Uterus (tissue), 2 donors: ENCODE measurements at regions not wholly inside any gene's neighbourhood (a gene's known extent, or its start where the extent isn't known, plus 50 kb on each side); places are given as distances from the start of the nearest gene placed in this dataset.

Experiments
- POLR2A ChIP-seq, 2 donors: fragments of 450-650 bp; IDR thresholded peaks; one replicate each; pipeline ENCODE4 v1.6.1; 2016; ENCODE audit warnings: antibody characterized with exemption in 2 of 2, mild to moderate bottlenecking in 1 of 2, moderate library complexity in 1 of 2
- TF ChIP-seq, protein P1 (sequence below), 4 experiments: fragments of 200-600 bp in 2 of 4; fragments of 450-650 bp in 2 of 4; sonication (generic) in 2 of 4; IDR thresholded peaks; one replicate each; pipeline ENCODE4 v1.5.1; 2016 to 2019; ENCODE audit warnings: antibody characterized with exemption in 4 of 4, mild to moderate bottlenecking in 2 of 4, moderate library complexity in 1 of 4

DNA sequence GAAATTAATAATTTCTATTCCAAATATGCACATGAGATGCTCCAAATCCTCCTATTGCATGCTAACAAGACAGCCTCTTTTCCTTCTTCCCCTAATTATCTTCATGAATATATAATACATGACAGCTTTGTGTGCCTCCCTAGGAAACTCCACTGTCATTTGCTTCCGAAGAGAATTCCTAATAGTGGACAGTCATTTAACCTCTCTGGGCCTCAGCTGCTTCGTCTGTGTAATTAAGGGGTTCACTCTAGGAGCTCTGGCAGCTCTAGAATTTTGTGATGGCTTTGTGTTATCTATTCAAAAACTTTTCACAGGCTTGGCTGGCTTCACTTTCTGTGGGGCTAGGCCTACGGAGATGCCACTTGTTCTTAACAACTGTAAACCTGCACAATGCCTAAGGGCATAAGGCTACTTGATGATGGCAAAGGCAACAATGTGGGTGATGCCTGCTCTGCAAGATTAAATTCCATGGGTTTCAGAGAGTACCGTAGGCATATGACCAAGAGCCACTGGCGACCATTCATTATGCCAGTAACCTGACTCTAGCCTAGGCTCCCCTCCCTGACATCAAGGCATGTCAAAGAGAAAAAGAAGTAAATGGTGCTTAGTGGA lies 333.8 kb upstream of the UMPS start:
- TF ChIP-seq, protein P1, sequence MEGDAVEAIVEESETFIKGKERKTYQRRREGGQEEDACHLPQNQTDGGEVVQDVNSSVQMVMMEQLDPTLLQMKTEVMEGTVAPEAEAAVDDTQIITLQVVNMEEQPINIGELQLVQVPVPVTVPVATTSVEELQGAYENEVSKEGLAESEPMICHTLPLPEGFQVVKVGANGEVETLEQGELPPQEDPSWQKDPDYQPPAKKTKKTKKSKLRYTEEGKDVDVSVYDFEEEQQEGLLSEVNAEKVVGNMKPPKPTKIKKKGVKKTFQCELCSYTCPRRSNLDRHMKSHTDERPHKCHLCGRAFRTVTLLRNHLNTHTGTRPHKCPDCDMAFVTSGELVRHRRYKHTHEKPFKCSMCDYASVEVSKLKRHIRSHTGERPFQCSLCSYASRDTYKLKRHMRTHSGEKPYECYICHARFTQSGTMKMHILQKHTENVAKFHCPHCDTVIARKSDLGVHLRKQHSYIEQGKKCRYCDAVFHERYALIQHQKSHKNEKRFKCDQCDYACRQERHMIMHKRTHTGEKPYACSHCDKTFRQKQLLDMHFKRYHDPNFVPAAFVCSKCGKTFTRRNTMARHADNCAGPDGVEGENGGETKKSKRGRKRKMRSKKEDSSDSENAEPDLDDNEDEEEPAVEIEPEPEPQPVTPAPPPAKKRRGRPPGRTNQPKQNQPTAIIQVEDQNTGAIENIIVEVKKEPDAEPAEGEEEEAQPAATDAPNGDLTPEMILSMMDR (IDR thresholded peaks at IDR 0.05): no peak
- TF ChIP-seq POLR2A (IDR thresholded peaks at IDR 0.05): no peak
